HepG2 (cell line): ENCODE measurements at regions not wholly inside any gene's neighbourhood (a gene's known extent, or its start where the extent isn't known, plus 50 kb on each side); places are given as distances from the start of the nearest gene placed in this dataset.
A peak's percentile ranks its signal among the peaks of the same experiment; 100 is the strongest.

Experiments used
- HOXA3 ChIP-seq: sonication (generic); formaldehyde crosslinking; IDR thresholded peaks from 2 replicates; pipeline ENCODE4 v1.5.0; 2020; ENCODE audit warnings: missing genetic modification reagents
- JUN ChIP-seq: sonication (generic); formaldehyde crosslinking; IDR thresholded peaks from 2 replicates; pipeline ENCODE4 v1.4.0; 2020; ENCODE audit warnings: mild to moderate bottlenecking, missing genetic modification reagents
- KDM1A ChIP-seq: IDR thresholded peaks from 2 replicates; pipeline ENCODE4 v1.6.1; 2016; ENCODE audit warnings: missing compliant biosample characterization
- MATR3 ChIP-seq: sonication (generic); formaldehyde crosslinking; IDR thresholded peaks from 2 replicates; pipeline ENCODE4 v1.4.0; 2020; ENCODE audit warnings: missing genetic modification reagents
- NFKB2 ChIP-seq: sonication (generic); formaldehyde crosslinking; IDR thresholded peaks from 2 replicates; pipeline ENCODE4 v1.4.0; 2020; ENCODE audit warnings: missing genetic modification reagents, borderline replicate concordance
- PTBP1 ChIP-seq: fragments of 200-400 bp; formaldehyde crosslinking; IDR thresholded peaks from 2 replicates; pipeline ENCODE4 v1.6.1; 2018; ENCODE audit warnings: low read length, low read depth; ENCODE audit not compliant: poor library complexity, severe bottlenecking
- RXRA ChIP-seq: sonication (generic); formaldehyde crosslinking; IDR thresholded peaks from 2 replicates; pipeline ENCODE4 v1.5.1; 2020; ENCODE audit warnings: missing genetic modification reagents
- SIX4 ChIP-seq: sonication (generic); formaldehyde crosslinking; IDR thresholded peaks from 2 replicates; pipeline ENCODE4 v1.4.0; 2020; ENCODE audit warnings: missing genetic modification reagents
- TCF7 ChIP-seq: sonication (generic); IDR thresholded peaks from 2 replicates; pipeline ENCODE4 v1.6.1; 2016; ENCODE audit warnings: antibody characterized with exemption, low read depth
- TFDP2 ChIP-seq: sonication (generic); formaldehyde crosslinking; IDR thresholded peaks from 2 replicates; pipeline ENCODE4 v1.4.0; 2020; ENCODE audit warnings: missing genetic modification reagents
- TMF1 ChIP-seq: sonication (generic); formaldehyde crosslinking; IDR thresholded peaks from 2 replicates; pipeline ENCODE4 v1.8.1; 2022; ENCODE audit warnings: low read depth, missing genetic modification reagents
- TRAFD1 ChIP-seq: sonication (generic); formaldehyde crosslinking; IDR thresholded peaks from 2 replicates; pipeline ENCODE4 v1.5.1; 2020; ENCODE audit warnings: missing genetic modification reagents, mild to moderate bottlenecking, borderline replicate concordance
- ZBTB21 ChIP-seq: sonication (generic); formaldehyde crosslinking; IDR thresholded peaks from 2 replicates; pipeline ENCODE4 v1.4.0; 2020; ENCODE audit warnings: missing genetic modification reagents
- ZFP36 ChIP-seq: fragments of 150-350 bp; IDR thresholded peaks from 2 replicates; pipeline ENCODE4 v1.6.1; 2018; ENCODE audit warnings: borderline replicate concordance, low read length, low read depth; ENCODE audit not compliant: partially characterized antibody
- ZKSCAN1 ChIP-seq: fragments of 150-350 bp; IDR thresholded peaks from 2 replicates; pipeline ENCODE4 v1.6.1; 2014; ENCODE audit warnings: low read length
- ZMAT3 ChIP-seq: sonication (generic); formaldehyde crosslinking; conservative IDR thresholded peaks from 2 replicates; pipeline ENCODE4 v1.7.0; 2021; ENCODE audit warnings: missing genetic modification reagents
- ZNF292 ChIP-seq: sonication (generic); formaldehyde crosslinking; IDR thresholded peaks from 2 replicates; pipeline ENCODE4 v1.8.1; 2022; ENCODE audit warnings: mild to moderate bottlenecking, low read depth, missing genetic modification reagents, borderline replicate concordance
- ZNF484 ChIP-seq: sonication (generic); formaldehyde crosslinking; IDR thresholded peaks from 2 replicates; pipeline ENCODE4 v1.5.1; 2020; ENCODE audit warnings: mild to moderate bottlenecking, low read depth, missing genetic modification reagents, borderline replicate concordance
- ZNF784 ChIP-seq: sonication (generic); formaldehyde crosslinking; IDR thresholded peaks from 2 replicates; pipeline ENCODE4 v1.5.1; 2020; ENCODE audit warnings: missing genetic modification reagents, mild to moderate bottlenecking, borderline replicate concordance
- TF ChIP-seq, protein P1 (sequence below): sonication (generic); formaldehyde crosslinking; IDR thresholded peaks from 2 replicates; pipeline ENCODE4 v1.4.0; 2020; ENCODE audit warnings: missing genetic modification reagents
- TF ChIP-seq, protein P2 (sequence below): sonication (generic); formaldehyde crosslinking; IDR thresholded peaks from 2 replicates; pipeline ENCODE4 v1.5.1; 2020; ENCODE audit warnings: missing genetic modification reagents, mild to moderate bottlenecking, borderline replicate concordance
- TF ChIP-seq, protein P3 (sequence below): sonication (generic); IDR thresholded peaks from 2 replicates; pipeline ENCODE4 v1.6.1; 2016; ENCODE audit warnings: low read depth, borderline replicate concordance

DNA sequence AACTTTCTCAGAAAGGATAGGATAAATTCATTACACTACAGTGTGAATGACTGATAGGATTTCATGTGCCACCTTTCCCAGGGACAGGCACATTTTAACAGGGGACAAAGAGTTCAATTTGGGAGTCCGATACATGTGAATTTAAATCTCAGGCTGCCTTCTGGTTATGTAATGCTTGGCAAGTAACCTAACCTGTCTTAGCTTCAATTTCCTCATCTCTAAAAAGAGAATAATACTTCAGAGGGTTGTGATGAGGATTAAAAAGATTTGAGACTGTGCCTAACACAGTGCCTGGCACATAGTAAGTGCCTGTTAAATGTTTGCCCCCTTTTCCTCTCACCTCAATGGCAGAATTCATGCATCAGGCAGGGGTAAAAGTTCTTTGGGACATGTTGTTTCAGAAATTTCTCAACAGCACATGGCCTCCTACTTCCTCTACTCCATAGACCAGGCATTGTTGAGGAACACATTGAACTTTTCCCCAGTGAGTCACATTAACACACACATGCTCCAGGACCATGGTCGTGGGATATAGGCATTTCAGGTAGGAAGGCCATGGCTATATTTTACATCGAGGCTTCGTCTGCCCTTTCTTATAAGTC lies 94.6 kb upstream of the EGFLAM start (continued):
- TF ChIP-seq ZNF784 (CRISPR knock-in tag) (no peak), TCF7 (peak; percentile 52; the same call in 1 of the 2 replicates), JUN (CRISPR knock-in tag) (no peak), RXRA (CRISPR knock-in tag) (peak; percentile 89; the same call in 1 of the 2 replicates), ZFP36 (no peak), TRAFD1 (CRISPR knock-in tag) (peak; percentile 35; the same call in 1 of the 2 replicates), KDM1A (peak; percentile 91), ZKSCAN1 (peak; percentile 90), ZMAT3 (peak; percentile 54; the same call in 1 of the 2 replicates), HOXA3 (CRISPR knock-in tag) (peak; percentile 63; the same call in 1 of the 2 replicates), MATR3 (no peak), SIX4 (CRISPR knock-in tag) (0 out of 2 replicates have a peak, but pooled peaks have one; percentile 26), PTBP1 (no peak), ZNF484 (no peak), NFKB2 (CRISPR knock-in tag) (no peak), ZBTB21 (CRISPR knock-in tag) (no peak), TMF1 (no peak), ZNF292 (CRISPR knock-in tag) (no peak), TFDP2 (peak; percentile 65)
- TF ChIP-seq, protein P1, sequence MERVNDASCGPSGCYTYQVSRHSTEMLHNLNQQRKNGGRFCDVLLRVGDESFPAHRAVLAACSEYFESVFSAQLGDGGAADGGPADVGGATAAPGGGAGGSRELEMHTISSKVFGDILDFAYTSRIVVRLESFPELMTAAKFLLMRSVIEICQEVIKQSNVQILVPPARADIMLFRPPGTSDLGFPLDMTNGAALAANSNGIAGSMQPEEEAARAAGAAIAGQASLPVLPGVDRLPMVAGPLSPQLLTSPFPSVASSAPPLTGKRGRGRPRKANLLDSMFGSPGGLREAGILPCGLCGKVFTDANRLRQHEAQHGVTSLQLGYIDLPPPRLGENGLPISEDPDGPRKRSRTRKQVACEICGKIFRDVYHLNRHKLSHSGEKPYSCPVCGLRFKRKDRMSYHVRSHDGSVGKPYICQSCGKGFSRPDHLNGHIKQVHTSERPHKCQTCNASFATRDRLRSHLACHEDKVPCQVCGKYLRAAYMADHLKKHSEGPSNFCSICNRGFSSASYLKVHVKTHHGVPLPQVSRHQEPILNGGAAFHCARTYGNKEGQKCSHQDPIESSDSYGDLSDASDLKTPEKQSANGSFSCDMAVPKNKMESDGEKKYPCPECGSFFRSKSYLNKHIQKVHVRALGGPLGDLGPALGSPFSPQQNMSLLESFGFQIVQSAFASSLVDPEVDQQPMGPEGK (CRISPR knock-in tag): peak; percentile 56
- TF ChIP-seq, protein P2, sequence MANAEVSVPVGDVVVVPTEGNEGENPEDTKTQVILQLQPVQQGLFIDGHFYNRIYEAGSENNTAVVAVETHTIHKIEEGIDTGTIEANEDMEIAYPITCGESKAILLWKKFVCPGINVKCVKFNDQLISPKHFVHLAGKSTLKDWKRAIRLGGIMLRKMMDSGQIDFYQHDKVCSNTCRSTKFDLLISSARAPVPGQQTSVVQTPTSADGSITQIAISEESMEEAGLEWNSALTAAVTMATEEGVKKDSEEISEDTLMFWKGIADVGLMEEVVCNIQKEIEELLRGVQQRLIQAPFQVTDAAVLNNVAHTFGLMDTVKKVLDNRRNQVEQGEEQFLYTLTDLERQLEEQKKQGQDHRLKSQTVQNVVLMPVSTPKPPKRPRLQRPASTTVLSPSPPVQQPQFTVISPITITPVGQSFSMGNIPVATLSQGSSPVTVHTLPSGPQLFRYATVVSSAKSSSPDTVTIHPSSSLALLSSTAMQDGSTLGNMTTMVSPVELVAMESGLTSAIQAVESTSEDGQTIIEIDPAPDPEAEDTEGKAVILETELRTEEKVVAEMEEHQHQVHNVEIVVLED (CRISPR knock-in tag): no peak
- TF ChIP-seq, protein P3, sequence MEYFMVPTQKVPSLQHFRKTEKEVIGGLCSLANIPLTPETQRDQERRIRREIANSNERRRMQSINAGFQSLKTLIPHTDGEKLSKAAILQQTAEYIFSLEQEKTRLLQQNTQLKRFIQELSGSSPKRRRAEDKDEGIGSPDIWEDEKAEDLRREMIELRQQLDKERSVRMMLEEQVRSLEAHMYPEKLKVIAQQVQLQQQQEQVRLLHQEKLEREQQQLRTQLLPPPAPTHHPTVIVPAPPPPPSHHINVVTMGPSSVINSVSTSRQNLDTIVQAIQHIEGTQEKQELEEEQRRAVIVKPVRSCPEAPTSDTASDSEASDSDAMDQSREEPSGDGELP: no peak
